GM12891 (cell line): ENCODE measurements at regions not wholly inside any gene's neighbourhood (a gene's known extent, or its start where the extent isn't known, plus 50 kb on each side); places are given as distances from the start of the nearest gene placed in this dataset.
"Not testable (repeated sequence)": the region's sequence is repeated elsewhere in the genome, so short reads cannot be mapped to it uniquely, and the experiment has no call there.

Source experiments
- DNase-seq: peaks from one replicate; pipeline ENCODE4 v3.0.0; 2011; ENCODE audit warnings: low spot score; ENCODE audit not compliant: insufficient read length
- FAIRE-seq: peaks from 2 replicates; lab custom pipeline; 2011; peaks lifted over from hg19 to GRCh38; lab: Jason Lieb, UNC
- PAX5 ChIP-seq: IDR thresholded peaks from 2 replicates; pipeline ENCODE4 v1.6.1; 2011; ENCODE audit warnings: low read length, moderate library complexity, mild to moderate bottlenecking; ENCODE audit not compliant: insufficient read depth, severe bottlenecking
- POLR2A ChIP-seq: IDR thresholded peaks from 2 replicates; pipeline ENCODE4 v1.6.1; 2011; ENCODE audit warnings: low read depth, low read length, control low read depth
- POLR2AphosphoS5 ChIP-seq: IDR thresholded peaks from 2 replicates; pipeline ENCODE4 v1.6.1; 2011; ENCODE audit warnings: low read depth, low read length, control low read depth
- POU2F2 ChIP-seq: IDR thresholded peaks from 2 replicates; pipeline ENCODE4 v1.6.1; 2011; ENCODE audit warnings: low read depth, mild to moderate bottlenecking, control low read depth, low read length, moderate library complexity
- SPI1 ChIP-seq: IDR thresholded peaks from 2 replicates; pipeline ENCODE4 v1.6.1; 2011; ENCODE audit warnings: low read depth, low read length, control low read depth
- TAF1 ChIP-seq: IDR thresholded peaks from 2 replicates; pipeline ENCODE4 v1.6.1; 2011; ENCODE audit warnings: low read depth, low read length, control low read depth

GRCh38 chr11:106288822-106289387 lies 211.4 kb downstream of the AASDHPPT start:
- DNase-seq (no peak), FAIRE-seq (no peak)
- TF ChIP-seq SPI1, result no peak
- TF ChIP-seq POU2F2, result no peak
- no peak for TF ChIP-seq PAX5
- TF ChIP-seq POLR2AphosphoS5, result no peak
- no peak for TF ChIP-seq POLR2A
- TF ChIP-seq TAF1, result no peak

- TF ChIP-seq PAX5 (no peak), POU2F2 (no peak), POLR2AphosphoS5 (no peak), SPI1 (no peak), POLR2A (no peak), TAF1 (no peak)
- DNase-seq (no peak), FAIRE-seq (no peak)
Measured at GRCh38 chr11:106292526-106292925, 215.1 kb downstream of the AASDHPPT start.

GRCh38 chr11:106295974-106296373 lies 218.5 kb downstream of the AASDHPPT start:
- TF ChIP-seq SPI1 (no peak), PAX5 (no peak), TAF1 (no peak), POLR2AphosphoS5 (no peak), POLR2A (no peak), POU2F2 (no peak)
- DNase-seq (no peak), FAIRE-seq (no peak)

- no peak for TF ChIP-seq PAX5
- no peak for TF ChIP-seq POU2F2
- TF ChIP-seq POLR2A, result no peak
- TF ChIP-seq POLR2AphosphoS5, result no peak
- FAIRE-seq (no peak), DNase-seq (no peak)
Measured at GRCh38 chr11:106302416-106302815, 225.0 kb downstream of the AASDHPPT start.

- FAIRE-seq, result no peak
- TF ChIP-seq SPI1, result no peak
- DNase-seq, result no peak
Measured at GRCh38 chr11:106304274-106304673, 226.8 kb downstream of the AASDHPPT start.

- FAIRE-seq (no peak), DNase-seq (no peak)
Measured at GRCh38 chr11:106305458-106305857, 228.0 kb downstream of the AASDHPPT start.

GRCh38 chr11:106306942-106307341 lies 229.5 kb downstream of the AASDHPPT start:
- no peak for DNase-seq
- no peak for TF ChIP-seq SPI1
- TF ChIP-seq PAX5, result no peak
- no peak for TF ChIP-seq POLR2A
- TF ChIP-seq TAF1, result no peak
- TF ChIP-seq POLR2AphosphoS5, result no peak
- no peak for TF ChIP-seq POU2F2
- no peak for FAIRE-seq

More at GRCh38 chr11:106305458-106305857, 228.0 kb downstream of the AASDHPPT start:
- TF ChIP-seq POLR2AphosphoS5, result no peak
- TF ChIP-seq TAF1, result no peak

GRCh38 chr11:106309070-106309684 lies 231.7 kb downstream of the AASDHPPT start:
- no peak for TF ChIP-seq POLR2A
- 0 out of 2 replicates have a peak, but pooled peaks have one; percentile 7 for TF ChIP-seq SPI1
- DNase-seq (no peak), FAIRE-seq (no peak)

GRCh38 chr11:106311531-106312230 lies 234.2 kb downstream of the AASDHPPT start:
- TF ChIP-seq PAX5, result no peak
- TF ChIP-seq POLR2A, result no peak
- TF ChIP-seq POU2F2, result no peak
- TF ChIP-seq TAF1, result no peak
- TF ChIP-seq POLR2AphosphoS5, result no peak
- no peak for TF ChIP-seq SPI1
- FAIRE-seq, result no peak

GRCh38 chr11:106317208-106317773 lies 239.8 kb downstream of the AASDHPPT start:
- FAIRE-seq, DNase-seq: not testable (repeated sequence)

More at GRCh38 chr11:106311531-106312230, 234.2 kb downstream of the AASDHPPT start:
- DNase-seq, result no peak

- no peak for FAIRE-seq
Measured at GRCh38 chr11:106321601-106322000, 244.1 kb downstream of the AASDHPPT start.

More at GRCh38 chr11:106321601-106322000, 244.1 kb downstream of the AASDHPPT start:
- no peak for TF ChIP-seq POU2F2
- no peak for TF ChIP-seq TAF1
- no peak for TF ChIP-seq PAX5
- no peak for TF ChIP-seq POLR2AphosphoS5
- TF ChIP-seq POLR2A, result no peak
- TF ChIP-seq SPI1, result no peak
- DNase-seq, result no peak
